IMR-90 (cell line): ENCODE measurements at regions not wholly inside any gene's neighbourhood (a gene's known extent, or its start where the extent isn't known, plus 50 kb on each side); places are given as distances from the start of the nearest gene placed in this dataset.

ENCODE experiments used
- ATAC-seq: fragments of 200-7000 bp; cut with Tn5 transposase; 2 replicates; pipeline ENCODE4 v1.9.1; 2020; ENCODE audit warnings: low read depth, mild to moderate bottlenecking, moderate library complexity
- BruUV-seq: library from RNA; stranded (reverse); fragments of 400-500 nt; replicated peaks from 2 replicates; lab custom pipeline; 2021; lab: Mats Ljungman, UMichigan
- CTCF ChIA-PET: fragments of 300-600 bp; formaldehyde crosslinking; extraction: SDS; loops from one replicate; lab custom pipeline; 2021; ENCODE audit warnings: antibody characterized with exemption; lab: Yijun Ruan, JAX
- POLR2A ChIA-PET: fragments of 300-600 bp; sonication (Branson Sonifier 250); formaldehyde crosslinking; loops from one replicate; lab custom pipeline; 2022; ENCODE audit warnings: antibody characterized with exemption; ENCODE audit not compliant: unreplicated experiment; lab: Charles Lee
- DNase-seq: peaks from one replicate; pipeline ENCODE4 v3.0.0; 2013
- H2AFZ ChIP-seq: replicated peaks from 2 replicates; pipeline ENCODE3; 2013; ENCODE audit warnings: low read length, mild to moderate bottlenecking; ENCODE audit not compliant: poor library complexity
- H2AK5ac ChIP-seq: 2 replicates; pipeline ENCODE4 v1.6.1; 2013; ENCODE audit warnings: low read depth, low read length, inconsistent platforms
- H2AK9ac ChIP-seq: replicated peaks from 2 replicates; pipeline ENCODE3; 2013; ENCODE audit warnings: mild to moderate bottlenecking, low read depth, low read length, moderate library complexity; ENCODE audit not compliant: poor library complexity
- H2BK120ac ChIP-seq: 2 replicates; pipeline ENCODE4 v1.6.1; 2013; ENCODE audit warnings: low read depth, low read length, inconsistent platforms
- H2BK15ac ChIP-seq: 3 replicates; pipeline ENCODE4 v1.6.1; 2013; ENCODE audit warnings: low read depth, low read length, inconsistent platforms
- H2BK20ac ChIP-seq: 2 replicates; pipeline ENCODE4 v1.6.1; 2013; ENCODE audit warnings: low read depth, mild to moderate bottlenecking, inconsistent platforms, low read length, moderate library complexity
- H2BK5ac ChIP-seq: 2 replicates; pipeline ENCODE4 v1.6.1; 2013; ENCODE audit warnings: mild to moderate bottlenecking, low read depth, low read length, inconsistent platforms; ENCODE audit not compliant: poor library complexity, severe bottlenecking
- H3K14ac ChIP-seq: replicated peaks from 2 replicates; pipeline ENCODE4 v1.6.1; 2013; ENCODE audit warnings: low read depth, low read length, inconsistent platforms
- H3K18ac ChIP-seq: 2 replicates; pipeline ENCODE4 v1.6.1; 2013; ENCODE audit warnings: low read depth, low read length, control low read depth
- H3K23ac ChIP-seq: 2 replicates; pipeline ENCODE4 v1.6.1; 2013; ENCODE audit warnings: low read depth, low read length, inconsistent platforms
- H3K27ac ChIP-seq: 2 replicates; pipeline ENCODE4 v1.5.1; 2013; ENCODE audit warnings: mild to moderate bottlenecking, control low read depth, low read length; ENCODE audit not compliant: insufficient read depth
- H3K27me3 ChIP-seq: 2 replicates; pipeline ENCODE4 v1.6.1; 2013; ENCODE audit warnings: low read length; ENCODE audit not compliant: control insufficient read depth, insufficient read depth
- H3K36me3 ChIP-seq: 2 replicates; pipeline ENCODE4 v1.6.1; 2013; ENCODE audit warnings: low read length, mixed read lengths; ENCODE audit not compliant: control insufficient read depth, insufficient read depth
- H3K4ac ChIP-seq: 2 replicates; pipeline ENCODE4 v1.6.1; 2013; ENCODE audit warnings: low read depth, low read length, inconsistent platforms
- H3K4me1 ChIP-seq: 2 replicates; pipeline ENCODE4 v1.6.1; 2013; ENCODE audit warnings: low read length, mixed read lengths; ENCODE audit not compliant: control insufficient read depth, insufficient read depth
- H3K4me2 ChIP-seq: 2 replicates; pipeline ENCODE4 v1.6.1; 2013; ENCODE audit warnings: low read depth, mild to moderate bottlenecking, control low read depth, low read length, moderate library complexity
- H3K4me3 ChIP-seq: 2 replicates; pipeline ENCODE4 v1.5.1; 2013; ENCODE audit warnings: low read depth, mild to moderate bottlenecking, control low read depth, low read length, moderate library complexity; ENCODE audit not compliant: insufficient read depth
- H3K56ac ChIP-seq: 2 replicates; pipeline ENCODE4 v1.6.1; 2013; ENCODE audit warnings: low read length, inconsistent platforms; ENCODE audit not compliant: insufficient read depth; ENCODE audit errors: extremely low read depth
- H3K79me1 ChIP-seq, 2 experiments: 2 replicates each; pipeline ENCODE4 v1.6.1; 2013; ENCODE audit warnings: low read length in 2 of 2, inconsistent platforms in 1 of 2, low read depth in 1 of 2
- H3K9ac ChIP-seq: 2 replicates; pipeline ENCODE4 v1.6.1; 2013; ENCODE audit warnings: low read depth, low read length, control low read depth
- H3K9me1 ChIP-seq: 2 replicates; pipeline ENCODE4 v1.6.1; 2013; ENCODE audit warnings: low read length, inconsistent platforms; ENCODE audit not compliant: insufficient read depth
- H3K9me3 ChIP-seq: 2 replicates; pipeline ENCODE4 v1.6.1; 2013; ENCODE audit warnings: low read length; ENCODE audit not compliant: control insufficient read depth, insufficient read depth
- H4K20me1 ChIP-seq: 2 replicates; pipeline ENCODE4 v1.6.1; 2013; ENCODE audit warnings: low read length, inconsistent platforms; ENCODE audit not compliant: insufficient read depth
- H4K5ac ChIP-seq: 2 replicates; pipeline ENCODE4 v1.6.1; 2013; ENCODE audit warnings: mild to moderate bottlenecking, low read depth, low read length, control low read depth
- H4K8ac ChIP-seq, 2 experiments: 2 replicates each; pipeline ENCODE4 v1.6.1; 2013; ENCODE audit warnings: low read depth in 2 of 2, low read length in 2 of 2, control low read depth in 1 of 2, inconsistent platforms in 1 of 2
- H4K91ac ChIP-seq: 2 replicates; pipeline ENCODE4 v1.6.1; 2013; ENCODE audit warnings: low read depth, low read length, inconsistent platforms; ENCODE audit not compliant: insufficient read depth
- MAZ ChIP-seq: IDR thresholded peaks from 2 replicates; pipeline ENCODE4 v1.6.1; 2012; ENCODE audit warnings: low read depth, mild to moderate bottlenecking, low read length, improper control_type of control experiment, moderate library complexity, borderline replicate concordance
- RFX5 ChIP-seq: IDR thresholded peaks from 2 replicates; pipeline ENCODE4 v1.8.0; 2012; ENCODE audit warnings: low read depth, mild to moderate bottlenecking, low read length, moderate library complexity
- WGBS, 2 experiments: methylation state at CpG; one replicate each; pipeline versions ENCODE4 v1.1.5 to v1.1.7; 2013; ENCODE audit warnings: missing lambda C conversion rate in 2 of 2; ENCODE audit not compliant: insufficient read length in 1 of 2; ENCODE audit errors: extremely low coverage in 2 of 2; 5-methylcytosine and 5-hydroxymethylcytosine counted together
- dilution Hi-C: fragments of 300-500 bp; cut with HindIII; formaldehyde crosslinking; loops from one replicate; pipeline ENCODE4 v1.14.3; 2018; ENCODE audit warnings: low sequenced_read_pairs; ENCODE audit not compliant: unreplicated experiment
- in situ Hi-C: fragments of 300-500 bp; cut with MboI; formaldehyde crosslinking; loops from 3 replicates; pipeline ENCODE4 v1.14.3; 2019; ENCODE audit warnings: low sequenced_read_pairs, inconsistent platforms, mixed read lengths
- intact Hi-C: fragments of 100-400 bp; cut with micrococcal nuclease; formaldehyde crosslinking; loops from 2 replicates; pipeline ENCODE4 v1.10.0; 2022

DNA sequence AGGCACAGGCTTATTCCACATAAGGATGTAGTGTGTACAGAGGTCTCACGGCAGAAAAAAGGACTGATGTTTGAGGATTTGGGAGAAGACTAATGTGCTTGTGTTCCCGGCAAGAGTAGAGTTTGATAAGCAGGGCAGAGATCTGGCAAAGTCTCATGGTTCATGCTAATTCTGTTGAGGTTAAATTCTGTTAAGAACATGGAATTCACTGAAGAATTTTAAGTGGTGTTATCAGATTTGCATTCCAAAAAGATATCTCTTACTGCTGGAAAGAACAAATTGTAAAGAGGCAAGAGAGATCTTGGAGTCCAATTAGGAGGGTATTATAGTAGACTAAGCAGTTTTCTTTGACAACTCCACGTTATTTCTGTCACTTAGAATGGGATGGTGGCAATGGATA, 348.3 kb downstream of the TDRD3 start:
- 33% methylated on average over 1 of the region's 3 CpGs; no CpG with 5 or more reads in 1 of the 2 experiments for WGBS, 2 experiments
- Histone ChIP-seq H3K27me3 (no peaks in the 10 kb centered on the region), H2AFZ (no peak overlapping the region), H4K20me1 (no peaks in the 10 kb centered on the region), H3K23ac (no peak overlapping the region), H3K9me1 (no peaks in the 10 kb centered on the region), H3K4me3 (no peak overlapping the region), H3K9ac (no peak overlapping the region), H3K4ac (no peak overlapping the region), H3K14ac (no peak overlapping the region), H3K9me3 (no peaks in the 10 kb centered on the region; the same call in none of the 2 replicates), H3K56ac (no peak overlapping the region), H3K18ac (no peak overlapping the region), H3K4me2 (no peak overlapping the region), H2BK5ac (no peak overlapping the region), H2AK5ac (no peak overlapping the region), H3K4me1 (no peaks in the 10 kb centered on the region), H4K5ac (no peak overlapping the region), H3K36me3 (no peaks in the 10 kb centered on the region), H3K79me1 (no peaks in the 10 kb centered on the region), H4K8ac (no peak overlapping the region), H2BK120ac (no peak overlapping the region), H2AK9ac (no peak overlapping the region), H2BK20ac (no peak overlapping the region), H3K27ac (no peak overlapping the region), H2BK15ac (no peak overlapping the region), H4K91ac (no peak overlapping the region)
- ATAC-seq (no peak), DNase-seq (no peak)
- dilution Hi-C loops (no loop called here), intact Hi-C loops (no loop called here), in situ Hi-C loops (no loop called here)
- ChIA-PET CTCF (no interaction called here), POLR2A (no interaction called here)
- BruUV-seq: no TSS peak
- TF ChIP-seq MAZ (no peak), RFX5 (no peak)
